Left hindlimb (tissue), 1 donor: ENCODE measurements at regions not wholly inside any gene's neighbourhood (a gene's known extent, or its start where the extent isn't known, plus 50 kb on each side); places are given as distances from the start of the nearest gene placed in this dataset.
"Not testable (repeated sequence)": the region's sequence is repeated elsewhere in the genome, so short reads cannot be mapped to it uniquely, and the experiment has no call there.

Source experiments
- DNase-seq: peaks from one replicate; pipeline ENCODE4 v3.0.0-alpha.2; 2018

DNA sequence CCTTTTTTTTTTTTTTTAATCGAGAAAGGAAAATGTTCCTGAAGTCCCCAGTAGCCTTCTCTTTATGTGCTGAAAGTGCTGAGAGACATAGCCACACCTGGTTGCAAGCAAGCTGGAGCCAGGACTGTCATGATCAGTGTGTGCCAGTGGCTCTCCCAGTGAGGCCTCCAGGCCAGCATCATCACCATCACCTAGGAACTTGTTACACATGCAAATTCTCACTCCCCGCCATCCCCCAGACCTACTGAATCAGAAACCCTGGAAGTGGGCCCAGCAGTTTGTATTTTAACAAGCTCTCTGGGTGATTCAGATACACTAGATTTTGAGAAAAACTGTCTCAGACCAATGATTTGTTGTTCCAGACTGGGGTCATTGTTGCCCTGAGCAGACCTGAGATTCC, 181.9 kb upstream of the GLRA1 start:
- DNase-seq: no peak

DNA sequence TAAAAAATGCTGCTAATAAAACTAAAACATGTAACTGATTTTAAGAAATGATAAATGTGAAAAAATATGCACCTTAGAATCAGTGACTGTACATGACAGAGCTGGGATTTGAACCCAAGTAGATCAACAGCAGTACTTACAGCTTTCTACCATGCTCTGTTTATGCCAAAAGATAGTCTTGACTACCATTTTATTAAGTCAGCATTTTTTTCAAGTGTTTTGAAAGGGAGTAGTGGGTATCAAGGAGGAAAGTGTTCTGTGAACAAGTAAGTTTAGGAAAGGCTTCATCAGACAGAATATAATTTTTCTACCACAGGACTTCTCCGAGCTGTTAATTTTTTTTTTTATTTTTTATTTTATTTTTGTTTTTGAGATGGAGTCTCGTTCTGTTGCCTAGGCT, 180.4 kb upstream of the GLRA1 start:
- no peak for DNase-seq

DNA sequence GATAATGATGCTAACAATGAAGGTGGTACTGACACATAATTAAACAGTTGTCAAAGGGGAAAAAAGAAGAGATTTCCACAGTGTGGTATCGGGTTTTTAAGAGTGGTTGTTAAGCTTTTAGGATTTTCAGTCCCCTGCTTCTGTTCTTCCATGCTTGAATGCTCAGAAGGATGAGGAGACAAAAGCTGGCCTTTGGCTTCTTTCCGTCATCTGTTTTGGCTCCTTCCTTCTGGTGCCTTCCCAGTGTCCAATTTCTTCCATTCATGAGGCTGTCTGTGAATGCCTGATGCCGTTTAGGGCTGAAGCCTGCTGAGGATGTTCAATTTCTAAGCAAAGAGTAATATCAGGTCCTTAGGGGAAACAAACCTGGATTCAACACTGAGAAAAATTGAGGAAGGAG, 179.6 kb upstream of the GLRA1 start:
- DNase-seq: no peak

- not testable (repeated sequence) for DNase-seq
Observed at GRCh38 chr5:152102908-152103307, 178.3 kb upstream of the GLRA1 start.

DNA sequence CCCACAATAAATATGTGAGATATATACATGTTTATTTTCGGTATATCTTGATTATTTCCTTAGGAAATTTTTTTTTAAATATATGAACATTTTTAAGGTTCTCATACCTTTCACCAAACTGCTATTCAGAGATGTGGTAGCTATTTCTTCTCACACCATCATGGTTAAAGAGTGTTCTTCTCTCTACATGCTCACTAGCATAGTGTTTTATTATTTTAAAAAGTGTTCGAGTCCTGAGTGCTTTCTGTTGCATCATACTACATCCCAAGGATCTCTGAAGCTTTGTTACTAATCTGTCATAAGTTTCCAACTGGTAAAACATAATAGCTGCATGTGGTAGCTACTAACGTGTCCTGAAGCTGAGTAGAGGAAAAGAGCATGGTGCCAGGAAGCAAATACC, 177.4 kb upstream of the GLRA1 start:
- DNase-seq: no peak

DNA sequence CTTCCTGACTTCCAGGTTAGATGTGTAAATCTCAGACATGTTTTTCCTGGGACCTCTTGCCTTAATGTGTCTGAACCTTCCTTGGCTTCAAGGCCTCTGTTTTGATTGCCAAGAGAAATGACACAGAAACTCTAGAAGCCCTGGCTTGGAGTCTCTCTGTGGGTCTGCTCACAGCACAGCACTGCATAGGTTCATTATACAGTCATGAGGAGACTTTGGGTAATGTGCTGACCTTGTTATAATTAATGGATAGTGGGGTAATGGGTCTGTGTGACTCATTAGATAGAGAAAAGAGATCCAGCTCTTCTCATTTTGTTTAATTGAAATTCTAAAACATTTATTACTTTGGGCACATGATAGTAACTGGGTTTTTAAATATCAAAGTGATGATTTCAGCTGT, 175.8 kb upstream of the GLRA1 start:
- no peak for DNase-seq

GRCh38 chr5:152097128-152097527, 172.5 kb upstream of the GLRA1 start:
- no peak for DNase-seq

GRCh38 chr5:152094716-152095115, 170.1 kb upstream of the GLRA1 start:
- DNase-seq: no peak

GRCh38 chr5:152094060-152094459, 169.4 kb upstream of the GLRA1 start:
- no peak for DNase-seq

GRCh38 chr5:152092580-152092979, 167.9 kb upstream of the GLRA1 start:
- DNase-seq: no peak

GRCh38 chr5:152089644-152090043, 165.0 kb upstream of the GLRA1 start:
- no peak for DNase-seq

GRCh38 chr5:152086668-152087067, 162.0 kb upstream of the GLRA1 start:
- no peak for DNase-seq

DNA sequence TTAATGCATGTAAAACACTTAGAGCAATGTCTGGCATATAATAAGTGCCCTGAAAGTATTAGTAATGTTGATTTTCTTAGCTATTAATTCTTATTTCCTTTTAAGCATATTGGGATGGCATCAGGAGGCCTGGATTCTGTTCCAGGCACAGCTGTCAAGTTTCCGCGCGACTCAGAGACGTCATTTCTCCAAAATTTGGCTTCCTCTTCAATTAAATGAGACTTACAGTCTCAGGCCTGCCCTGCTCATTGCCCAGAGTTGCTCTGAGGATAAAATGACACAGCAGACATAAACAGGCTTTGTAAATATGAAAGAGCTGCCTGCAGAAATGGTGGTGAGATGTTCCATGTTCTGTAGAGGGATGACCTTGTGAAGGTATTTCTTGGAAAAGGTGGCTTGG, 159.8 kb upstream of the GLRA1 start:
- DNase-seq: no peak

GRCh38 chr5:152083231-152083630, 158.6 kb upstream of the GLRA1 start:
- DNase-seq: no peak

DNA sequence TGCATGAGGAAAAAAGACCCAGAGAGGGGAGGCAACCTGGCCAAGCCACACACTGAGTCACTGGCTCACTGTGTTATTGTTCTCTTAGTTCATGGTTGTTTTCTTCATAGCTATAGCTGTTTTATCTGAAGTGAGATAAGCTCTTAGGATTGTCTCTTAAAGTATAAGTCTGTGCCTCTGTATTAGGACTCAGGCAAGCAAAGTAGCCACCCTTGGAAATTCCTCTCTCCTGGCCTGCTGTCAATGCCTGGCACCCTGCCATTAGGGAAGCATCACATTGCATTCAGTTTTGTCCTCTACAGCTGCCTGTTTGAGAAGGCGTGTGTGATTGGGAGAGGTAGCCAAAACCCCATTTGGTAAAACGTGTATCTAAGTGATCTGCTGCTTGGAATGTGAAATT, 147.4 kb upstream of the GLRA1 start:
- peak; percentile 29 for DNase-seq

DNA sequence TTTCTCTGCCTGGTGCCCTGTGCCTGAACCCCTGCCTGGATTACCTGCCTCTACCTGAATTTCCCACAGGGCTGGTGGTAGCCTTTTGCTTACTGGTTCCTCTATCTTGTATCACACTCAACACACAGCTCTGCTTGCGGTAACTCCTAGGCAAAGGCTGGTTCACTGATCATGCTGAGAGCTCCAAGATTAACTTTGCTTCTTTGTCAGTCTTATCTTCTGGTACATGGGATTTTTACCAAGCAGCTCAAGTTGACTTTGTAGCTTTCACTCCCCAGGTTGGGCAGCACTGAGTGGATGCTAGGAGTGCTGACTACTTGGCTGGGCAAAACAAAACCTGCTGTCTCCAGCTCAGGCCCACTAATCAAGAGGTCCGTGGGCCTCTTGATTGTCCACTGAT, 145.9 kb upstream of the GLRA1 start:
- DNase-seq: no peak

DNA sequence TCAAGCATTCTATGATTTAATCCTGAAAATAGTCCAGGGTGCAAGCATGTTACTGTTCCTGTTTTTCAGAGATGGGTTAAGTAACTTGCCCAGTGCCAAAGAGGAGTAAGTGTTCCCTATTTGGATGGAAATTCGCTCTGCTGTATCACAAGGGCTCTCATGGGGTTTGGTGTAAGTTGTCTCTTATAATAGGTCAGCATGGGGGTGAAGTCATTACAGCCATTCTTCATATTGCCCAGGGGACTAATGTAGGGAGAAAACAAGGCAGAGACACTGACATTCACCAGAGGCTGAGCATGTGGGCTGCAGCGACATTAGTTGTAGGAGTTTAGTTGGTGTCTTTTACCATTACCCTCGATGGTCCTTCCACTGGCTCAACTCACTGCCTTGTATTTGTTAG, 142.1 kb upstream of the GLRA1 start:
- no peak for DNase-seq

GRCh38 chr5:152063004-152063403, 138.4 kb upstream of the GLRA1 start:
- no peak for DNase-seq

DNA sequence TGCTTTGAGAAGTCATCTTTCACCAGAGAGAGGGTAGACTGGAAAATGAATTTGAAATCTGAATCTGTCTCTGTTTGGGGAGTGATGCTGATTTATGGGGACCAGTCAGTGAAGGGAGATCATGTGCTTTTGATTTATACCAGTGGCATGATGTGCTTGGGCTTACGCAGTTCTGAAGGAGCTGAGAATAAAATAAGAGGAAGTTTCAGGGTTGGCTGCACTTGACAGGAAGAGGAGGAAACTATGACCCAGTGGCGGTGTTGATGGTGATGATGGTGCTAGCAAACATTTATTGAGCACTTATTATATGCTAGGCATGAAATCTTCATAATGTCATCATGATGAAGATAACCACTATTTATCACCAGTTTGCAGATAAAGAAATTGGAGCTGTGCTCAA, 136.4 kb upstream of the GLRA1 start:
- no peak for DNase-seq

DNA sequence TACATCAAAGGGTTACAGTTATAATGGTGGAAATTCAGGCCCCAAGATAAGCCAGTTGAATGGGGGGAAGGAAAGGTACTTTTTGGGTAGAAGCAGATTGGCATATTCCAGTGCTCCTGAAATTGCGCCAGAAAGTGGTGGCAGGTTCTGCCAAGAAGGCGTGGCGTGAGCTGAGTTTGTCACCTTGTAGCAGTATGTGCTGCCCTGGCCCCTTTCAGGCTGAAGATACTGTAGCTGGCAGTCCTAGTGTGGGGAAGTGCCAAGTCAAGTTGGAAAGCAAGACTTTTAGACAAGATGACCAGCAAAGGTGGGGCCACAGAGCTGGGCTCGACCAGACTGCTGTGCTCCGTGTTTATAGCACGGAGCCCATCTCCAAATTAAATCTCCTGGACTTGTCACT, 133.6 kb upstream of the GLRA1 start:
- DNase-seq: no peak

DNA sequence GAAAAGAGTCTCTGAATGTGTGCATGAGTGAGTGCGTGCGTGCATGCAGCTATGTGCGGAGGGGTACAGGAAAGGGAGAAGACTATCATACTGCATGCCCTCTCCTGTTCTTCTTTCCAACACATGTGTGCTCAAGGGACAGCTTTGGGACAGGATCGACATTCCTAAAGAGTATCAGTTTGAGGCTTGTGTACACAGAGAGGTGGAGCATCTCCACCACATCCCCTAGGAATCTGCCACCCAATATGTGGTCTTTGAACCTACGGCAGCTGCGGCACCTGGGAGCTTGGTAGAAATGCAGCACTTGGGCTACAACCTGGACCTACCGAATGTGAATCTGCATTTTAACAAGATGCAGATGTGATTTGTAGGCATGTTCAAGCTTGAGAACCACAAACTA, 132.3 kb upstream of the GLRA1 start:
- DNase-seq: no peak

GRCh38 chr5:152052470-152052869, 127.8 kb upstream of the GLRA1 start:
- no peak for DNase-seq

- no peak for DNase-seq
Observed at GRCh38 chr5:152051499-152052454, 127.1 kb upstream of the GLRA1 start.

DNA sequence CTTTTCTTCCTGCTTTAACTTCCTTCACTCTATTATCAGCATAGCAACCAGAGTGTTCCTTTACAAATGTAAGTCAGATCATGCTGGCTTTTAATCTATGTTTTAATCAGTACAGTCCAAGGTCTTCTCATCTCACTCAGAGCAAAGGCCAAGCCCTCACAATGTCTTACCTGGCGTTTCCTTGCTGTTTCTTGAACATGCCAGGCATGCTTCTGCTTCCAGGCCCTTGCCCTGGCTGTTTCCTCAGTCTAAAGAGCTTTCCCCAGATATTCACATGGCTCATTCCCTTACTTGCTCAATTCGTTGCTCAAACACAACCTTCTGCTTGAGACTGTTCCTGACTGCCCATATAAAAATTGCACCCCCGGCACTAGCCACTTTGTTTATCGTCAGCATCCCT, 121.7 kb upstream of the GLRA1 start:
- no peak for DNase-seq

GRCh38 chr5:152038856-152039255, 114.2 kb upstream of the GLRA1 start:
- not testable (repeated sequence) for DNase-seq
